Uterus (tissue), 3 donors: ENCODE measurements at regions not wholly inside any gene's neighbourhood (a gene's known extent, or its start where the extent isn't known, plus 50 kb on each side); places are given as distances from the start of the nearest gene placed in this dataset.

Experiments
- DNase-seq, 2 donors: peaks; one replicate each; pipeline ENCODE4 v3.0.0-alpha.2; 2019 to 2020
- H3K27ac ChIP-seq, 2 donors: fragments of 200-600 bp; sonication (generic); 1 replicate in 1 of 2; 2 replicates in 1 of 2; pipeline ENCODE4 v1.5.1; 2016 to 2018
- H3K27me3 ChIP-seq, 2 donors: fragments of 200-600 bp; sonication (generic); one replicate each; pipeline ENCODE4 v1.5.1; 2018 to 2019; ENCODE audit warnings: control low read depth in 1 of 2
- H3K36me3 ChIP-seq, 2 donors: fragments of 200-600 bp; sonication (generic); one replicate each; pipeline ENCODE4 v1.5.1; 2019; ENCODE audit warnings: control low read depth in 1 of 2
- H3K4me1 ChIP-seq, 2 donors: fragments of 200-600 bp; sonication (generic); one replicate each; pipeline ENCODE4 v1.5.1; 2018 to 2019; ENCODE audit warnings: control low read depth in 1 of 2
- H3K4me3 ChIP-seq, 2 donors: fragments of 200-600 bp; sonication (generic); 1 replicate in 1 of 2; 2 replicates in 1 of 2; pipeline ENCODE4 v1.5.1; 2018 to 2019; ENCODE audit warnings: mild to moderate bottlenecking in 1 of 2
- H3K9me3 ChIP-seq, 2 donors: fragments of 200-600 bp; sonication (generic); one replicate each; pipeline ENCODE4 v1.5.1; 2019; ENCODE audit warnings: control low read depth in 1 of 2
- POLR2A ChIP-seq, 2 donors: fragments of 450-650 bp; IDR thresholded peaks; one replicate each; pipeline ENCODE4 v1.6.1; 2016; ENCODE audit warnings: antibody characterized with exemption in 2 of 2, mild to moderate bottlenecking in 1 of 2, moderate library complexity in 1 of 2
- intact Hi-C: fragments of 100-400 bp; cut with DNase I; formaldehyde crosslinking; loops from one replicate; pipeline ENCODE4 v1.15.1; 2023; ENCODE audit warnings: low total_unique reads
- TF ChIP-seq, protein P1 (sequence below), 4 experiments: fragments of 200-600 bp in 2 of 4; fragments of 450-650 bp in 2 of 4; sonication (generic) in 2 of 4; IDR thresholded peaks; one replicate each; pipeline ENCODE4 v1.5.1; 2016 to 2019; ENCODE audit warnings: antibody characterized with exemption in 4 of 4, mild to moderate bottlenecking in 2 of 4, moderate library complexity in 1 of 4
- donor health status: DM: yes; HTN: yes; CAD: no.

DNA sequence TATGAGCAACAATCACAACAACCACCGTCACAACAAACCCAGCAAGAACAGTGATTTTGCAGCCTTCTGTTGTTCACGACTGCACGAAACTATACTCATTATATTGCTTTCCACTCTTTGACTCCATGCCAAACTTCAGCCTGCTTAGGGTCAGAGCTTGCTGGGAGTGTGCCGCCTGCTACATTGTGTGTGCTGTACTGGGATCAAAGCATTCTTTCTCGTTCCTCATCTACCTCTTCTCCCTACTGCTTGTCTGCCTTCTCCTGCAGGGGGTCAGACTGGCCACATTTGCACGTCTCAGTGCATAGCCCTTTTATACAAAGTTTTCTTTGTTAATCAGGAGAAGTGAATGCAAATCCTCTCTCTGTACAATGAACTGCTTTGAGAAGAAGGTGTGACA, 401.6 kb upstream of the CITED2 start:
- Histone ChIP-seq H3K4me1 (no peaks in the 10 kb centered on the region), H3K36me3 (no peaks in the 10 kb centered on the region), H3K27me3 (no peaks in the 10 kb centered on the region), H3K4me3 (no peak overlapping the region), H3K27ac (no peak overlapping the region), H3K9me3 (no peaks in the 10 kb centered on the region)
- intact Hi-C loops: no loop called here
- DNase-seq: no peak
- TF ChIP-seq, protein P1, sequence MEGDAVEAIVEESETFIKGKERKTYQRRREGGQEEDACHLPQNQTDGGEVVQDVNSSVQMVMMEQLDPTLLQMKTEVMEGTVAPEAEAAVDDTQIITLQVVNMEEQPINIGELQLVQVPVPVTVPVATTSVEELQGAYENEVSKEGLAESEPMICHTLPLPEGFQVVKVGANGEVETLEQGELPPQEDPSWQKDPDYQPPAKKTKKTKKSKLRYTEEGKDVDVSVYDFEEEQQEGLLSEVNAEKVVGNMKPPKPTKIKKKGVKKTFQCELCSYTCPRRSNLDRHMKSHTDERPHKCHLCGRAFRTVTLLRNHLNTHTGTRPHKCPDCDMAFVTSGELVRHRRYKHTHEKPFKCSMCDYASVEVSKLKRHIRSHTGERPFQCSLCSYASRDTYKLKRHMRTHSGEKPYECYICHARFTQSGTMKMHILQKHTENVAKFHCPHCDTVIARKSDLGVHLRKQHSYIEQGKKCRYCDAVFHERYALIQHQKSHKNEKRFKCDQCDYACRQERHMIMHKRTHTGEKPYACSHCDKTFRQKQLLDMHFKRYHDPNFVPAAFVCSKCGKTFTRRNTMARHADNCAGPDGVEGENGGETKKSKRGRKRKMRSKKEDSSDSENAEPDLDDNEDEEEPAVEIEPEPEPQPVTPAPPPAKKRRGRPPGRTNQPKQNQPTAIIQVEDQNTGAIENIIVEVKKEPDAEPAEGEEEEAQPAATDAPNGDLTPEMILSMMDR (IDR thresholded peaks at IDR 0.05): no peak
- no peak for TF ChIP-seq POLR2A (IDR thresholded peaks at IDR 0.05)

DNA sequence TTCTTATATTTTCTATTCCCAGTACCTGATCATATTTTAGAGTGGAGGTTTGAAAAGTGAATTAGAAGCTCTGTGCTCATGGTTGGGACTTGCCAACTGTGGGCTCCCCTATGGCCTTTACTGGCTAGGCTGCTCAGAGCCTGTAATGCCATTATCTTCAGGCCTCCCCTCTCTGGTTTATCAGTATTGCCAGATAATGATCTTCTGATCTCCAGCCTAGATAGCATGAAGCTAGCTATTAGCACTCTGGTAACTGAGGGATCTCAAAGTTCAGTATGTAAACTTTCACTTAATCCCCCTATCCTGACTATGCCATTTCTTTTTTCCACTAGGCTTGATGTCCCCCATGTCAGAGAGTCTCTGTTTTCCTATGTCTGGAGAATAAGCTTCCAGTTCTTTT, 393.7 kb upstream of the CITED2 start:
- Histone ChIP-seq H3K4me1 (peaks cover 0 to 6% of the 10 kb centered on the region in 2 donors), H3K27ac (no peak overlapping the region), H3K4me3 (no peak overlapping the region), H3K9me3 (no peaks in the 10 kb centered on the region), H3K27me3 (no peaks in the 10 kb centered on the region), H3K36me3 (no peaks in the 10 kb centered on the region)
- no peak for DNase-seq
- intact Hi-C loops: no loop called here
- no peak for TF ChIP-seq POLR2A (IDR thresholded peaks at IDR 0.05)
- TF ChIP-seq, protein P1 (IDR thresholded peaks at IDR 0.05): no peak

DNA sequence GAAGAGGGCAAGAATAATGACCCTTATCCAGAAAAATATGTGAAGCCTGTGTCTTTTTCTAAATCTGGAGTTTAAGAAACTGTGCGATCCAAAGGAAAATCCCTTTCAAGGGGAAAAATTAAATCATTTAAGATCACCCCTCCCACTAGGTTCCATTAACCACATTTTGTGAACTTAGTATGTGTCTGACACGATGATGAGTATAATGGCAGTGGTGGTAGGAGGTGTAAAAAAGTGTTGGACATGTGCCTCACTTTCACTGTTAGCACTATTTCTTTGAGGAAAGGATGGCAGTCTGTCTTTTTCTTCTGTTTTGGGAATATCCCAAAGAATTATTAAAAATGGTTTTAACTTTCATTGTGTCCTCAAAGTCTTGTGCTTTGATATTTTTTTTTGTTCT, 392.3 kb upstream of the CITED2 start:
- Histone ChIP-seq H3K27ac (peak overlapping the region; percentile 83 to 96), H3K36me3 (no peaks in the 10 kb centered on the region), H3K4me3 (no peak overlapping the region), H3K27me3 (no peaks in the 10 kb centered on the region), H3K9me3 (no peaks in the 10 kb centered on the region), H3K4me1 (peaks cover 0 to 9% of the 10 kb centered on the region in 2 donors)
- intact Hi-C loops: no loop called here
- TF ChIP-seq POLR2A (IDR thresholded peaks at IDR 0.05): no peak
- TF ChIP-seq, protein P1 (IDR thresholded peaks at IDR 0.05): no peak
- DNase-seq: no peak

DNA sequence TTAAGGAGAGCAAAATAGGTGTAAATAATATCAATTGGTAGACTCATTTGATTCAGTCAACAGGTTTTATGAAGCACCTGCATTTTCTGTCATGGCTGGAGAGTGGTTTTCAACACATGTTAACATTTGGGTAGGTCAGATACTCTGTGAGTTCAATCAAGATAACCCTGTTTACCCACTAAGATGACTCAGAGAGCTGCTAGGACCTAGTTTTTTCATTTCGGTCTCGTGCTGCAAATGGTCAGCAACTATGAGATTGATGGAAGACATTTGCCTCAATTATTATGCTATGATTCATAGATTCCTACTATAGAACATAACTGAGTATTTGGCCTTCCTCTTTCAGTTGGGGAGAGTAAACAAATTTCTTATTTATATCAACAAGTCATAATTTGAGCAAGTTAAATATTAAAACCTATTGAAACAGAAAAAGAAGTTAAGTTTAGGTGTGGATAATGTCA, 391.4 kb upstream of the CITED2 start:
- H3K4me3 ChIP-seq: no peak overlapping the region
- intact Hi-C loops: no loop called here
- peak overlapping the region; percentile 83 to 96 for H3K27ac ChIP-seq

DNA sequence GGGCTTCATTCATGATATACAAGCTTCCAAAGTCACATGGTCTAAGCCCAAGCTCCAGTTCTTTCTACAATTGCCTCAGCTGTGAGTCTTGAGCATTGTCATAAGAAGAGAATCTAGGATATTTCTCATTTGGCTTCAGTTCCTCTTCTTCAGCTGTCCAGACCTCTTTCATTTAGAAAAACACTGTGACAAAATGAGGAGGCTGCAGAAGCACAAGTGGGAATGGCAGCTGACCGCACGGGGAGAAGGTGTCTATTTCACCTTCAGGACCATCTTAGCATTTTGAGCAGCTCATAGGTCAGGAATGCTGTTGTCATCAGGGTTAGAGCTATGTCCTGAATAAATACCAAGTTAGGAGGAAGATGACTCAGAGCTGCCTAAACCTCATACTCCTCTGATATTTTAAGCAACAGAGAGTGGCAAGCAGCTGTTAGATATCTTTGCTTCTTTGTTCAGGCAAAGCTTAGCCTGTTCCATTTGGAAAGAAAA, 390.1 kb upstream of the CITED2 start:
- H3K4me3 ChIP-seq: no peak overlapping the region
- peaks cover 0 to 11% of the 10 kb centered on the region in 2 donors for H3K4me1 ChIP-seq
- H3K9me3 ChIP-seq: no peaks in the 10 kb centered on the region
- peak; percentile 37 to 56 for DNase-seq
- H3K36me3 ChIP-seq: no peaks in the 10 kb centered on the region
- H3K27me3 ChIP-seq: no peaks in the 10 kb centered on the region
- peak overlapping the region; percentile 83 to 96 for H3K27ac ChIP-seq
- intact Hi-C loops: no loop called here
- TF ChIP-seq POLR2A (IDR thresholded peaks at IDR 0.05): no peak
- TF ChIP-seq, protein P1 (IDR thresholded peaks at IDR 0.05): no peak

More for the DNA sequence above, 391.4 kb upstream of the CITED2 start:
- TF ChIP-seq POLR2A (IDR thresholded peaks at IDR 0.05): no peak
- TF ChIP-seq, protein P1 (IDR thresholded peaks at IDR 0.05): no peak
- Histone ChIP-seq H3K27me3 (no peaks in the 10 kb centered on the region), H3K36me3 (no peaks in the 10 kb centered on the region), H3K4me1 (peaks cover 0 to 11% of the 10 kb centered on the region in 2 donors), H3K9me3 (no peaks in the 10 kb centered on the region)
- DNase-seq: no peak
